ENCODE measurements at regions not wholly inside any gene's neighbourhood (a gene's known extent, or its start where the extent isn't known, plus 50 kb on each side); places are given as distances from the start of the nearest gene placed in this dataset.

DNA sequence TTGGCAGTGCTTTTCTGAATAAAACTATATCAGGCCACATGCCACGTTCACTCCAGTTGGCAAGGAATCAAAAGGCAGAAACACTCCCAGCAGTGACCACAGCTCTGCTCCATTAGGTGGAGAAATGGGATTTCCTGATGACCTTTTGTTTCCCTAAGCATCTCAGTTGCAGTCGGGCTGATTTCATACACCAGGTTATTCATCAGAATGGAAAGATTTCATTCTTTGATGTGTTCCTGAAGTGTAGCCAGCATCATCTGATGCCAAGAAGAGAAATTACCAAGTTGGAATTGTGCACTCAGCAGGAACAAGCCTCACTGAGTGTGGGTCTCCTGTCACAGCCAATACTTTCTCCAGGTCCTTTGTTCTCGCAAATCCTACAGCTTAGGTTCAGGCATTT is 193.7 kb downstream of the SPATA18 start:
- no peak for TF ChIP-seq CTCF (conservative IDR thresholded peaks at IDR 0.05; ENCODE audit: low read length)
- no peak for TF ChIP-seq EZH2phosphoT487 (IDR thresholded peaks at IDR 0.05; ENCODE audit: borderline replicate concordance, low read depth, low read length)
